ENCODE measurements at regions not wholly inside any gene's neighbourhood (a gene's known extent, or its start where the extent isn't known, plus 50 kb on each side); places are given as distances from the start of the nearest gene placed in this dataset.
"Not testable (repeated sequence)": the region's sequence is repeated elsewhere in the genome, so short reads cannot be mapped to it uniquely, and the experiment has no call there.

- no peak for DNase-seq (ENCODE audit: low read depth in 2 of 2)
Observed at GRCh38 chr20:60096166-60096565, 137.9 kb downstream of the CDH26 start.

GRCh38 chr20:60097285-60097684, 139.1 kb downstream of the CDH26 start:
- no peak for DNase-seq (ENCODE audit: low read depth in 2 of 2)

- DNase-seq (ENCODE audit: low read depth in 2 of 2), result no peak
Observed at GRCh38 chr20:60100780-60101179, 142.6 kb downstream of the CDH26 start.

GRCh38 chr20:60101201-60101890, 143.1 kb downstream of the CDH26 start:
- no peak for DNase-seq (ENCODE audit: low read depth in 2 of 2)

GRCh38 chr20:60101891-60102281, 143.7 kb downstream of the CDH26 start:
- DNase-seq (ENCODE audit: low read depth in 2 of 2), result no peak

GRCh38 chr20:60102665-60103210, 144.5 kb downstream of the CDH26 start:
- DNase-seq (ENCODE audit: low read depth in 2 of 2), result no peak

GRCh38 chr20:60104993-60105803, 147.0 kb downstream of the CDH26 start:
- no peak for DNase-seq (ENCODE audit: low read depth in 2 of 2)

- DNase-seq (ENCODE audit: low read depth in 2 of 2), result not testable (repeated sequence)
Observed at GRCh38 chr20:60106186-60106585, 148.0 kb downstream of the CDH26 start.

GRCh38 chr20:60107621-60108390, 149.6 kb downstream of the CDH26 start:
- DNase-seq (ENCODE audit: low read depth in 2 of 2), result no peak

GRCh38 chr20:60108397-60108796, 150.2 kb downstream of the CDH26 start:
- no peak for DNase-seq (ENCODE audit: low read depth in 2 of 2)

GRCh38 chr20:60113024-60113724, 155.0 kb downstream of the CDH26 start:
- DNase-seq (ENCODE audit: low read depth in 2 of 2), result no peak

- no peak for DNase-seq (ENCODE audit: low read depth in 2 of 2)
Observed at GRCh38 chr20:60113771-60114170, 155.5 kb downstream of the CDH26 start.

- DNase-seq (ENCODE audit: low read depth in 2 of 2), result no peak
Observed at GRCh38 chr20:60115451-60115850, 157.2 kb downstream of the CDH26 start.

GRCh38 chr20:60116128-60116909, 158.1 kb downstream of the CDH26 start:
- DNase-seq (ENCODE audit: low read depth in 2 of 2), result no peak

GRCh38 chr20:60117065-60117464, 158.8 kb downstream of the CDH26 start:
- DNase-seq (ENCODE audit: low read depth in 2 of 2), result no peak

- DNase-seq (ENCODE audit: low read depth in 2 of 2), result no peak
Observed at GRCh38 chr20:60121903-60122302, 163.7 kb downstream of the CDH26 start.

- DNase-seq (ENCODE audit: low read depth in 2 of 2), result no peak
Observed at GRCh38 chr20:60122671-60123070, 164.4 kb downstream of the CDH26 start.

GRCh38 chr20:60123096-60123495, 164.9 kb downstream of the CDH26 start:
- no peak for DNase-seq (ENCODE audit: low read depth in 2 of 2)

GRCh38 chr20:60123652-60124051, 165.4 kb downstream of the CDH26 start:
- no peak for DNase-seq (ENCODE audit: low read depth in 2 of 2)

- no peak for DNase-seq (ENCODE audit: low read depth in 2 of 2)
Observed at GRCh38 chr20:60124776-60125381, 166.7 kb downstream of the CDH26 start.
